ENCODE measurements at regions not wholly inside any gene's neighbourhood (a gene's known extent, or its start where the extent isn't known, plus 50 kb on each side); places are given as distances from the start of the nearest gene placed in this dataset.

- peak; percentile 44 to 72 for TF ChIP-seq RAD21 (IDR thresholded peaks at IDR 0.05)
- peak; percentile 94 for TF ChIP-seq CTCF (IDR thresholded peaks at IDR 0.05; ENCODE audit: low read depth, low read length, missing input control)
- no peak for TF ChIP-seq MAX (IDR thresholded peaks at IDR 0.05)
- no peak for TF ChIP-seq REST (IDR thresholded peaks at IDR 0.05)
- no peak for TF ChIP-seq TAF1 (conservative IDR thresholded peaks at IDR 0.05)
- TF ChIP-seq FOXA1 (IDR thresholded peaks at IDR 0.05), result no peak
- TF ChIP-seq EGR1 (IDR thresholded peaks at IDR 0.05; ENCODE audit: low read depth in 2 of 2), result no peak
- no peak for TF ChIP-seq YY1 (IDR thresholded peaks at IDR 0.05)
- TF ChIP-seq JUND (IDR thresholded peaks at IDR 0.05), result peak; percentile 45 to 74
- TF ChIP-seq ZBTB33 (IDR thresholded peaks at IDR 0.05), result no peak
- no peak for TF ChIP-seq SP1 (IDR thresholded peaks at IDR 0.05)
- no peak for TF ChIP-seq RXRA (IDR thresholded peaks at IDR 0.05)
- TF ChIP-seq HNF4A (conservative IDR thresholded peaks at IDR 0.05), result no peak
Measured at GRCh38 chr17:34171245-34171818, 83.8 kb upstream of the CCL2 start.

Measured in liver (tissue), 3 donors.